LNCAP (cell line): ENCODE measurements at regions not wholly inside any gene's neighbourhood (a gene's known extent, or its start where the extent isn't known, plus 50 kb on each side); places are given as distances from the start of the nearest gene placed in this dataset.

Experiments
- TF ChIP-seq, protein P1 (sequence below): fragments of 450-650 bp; IDR thresholded peaks from 2 replicates; pipeline ENCODE4 v1.5.1; 2017; ENCODE audit warnings: mild to moderate bottlenecking

DNA sequence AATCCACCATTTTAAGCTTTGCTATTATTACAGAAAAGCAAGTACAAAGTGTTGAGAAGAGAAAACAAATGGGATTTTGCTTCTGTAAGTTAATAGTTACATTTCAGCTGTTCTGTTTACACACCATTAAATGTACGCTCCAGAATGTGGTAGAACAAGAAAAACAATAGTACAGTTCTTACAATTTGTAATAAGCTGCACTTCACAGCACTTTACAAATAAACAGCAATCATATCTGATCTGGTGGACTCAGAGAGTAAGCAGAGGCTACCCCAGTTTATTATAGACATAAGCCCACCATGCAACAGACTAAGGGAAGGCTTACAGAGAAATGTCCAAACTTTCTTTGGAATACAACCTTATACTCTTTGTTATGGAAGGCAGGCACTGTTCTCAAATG, 126.4 kb downstream of the OXSM start:
- TF ChIP-seq, protein P1, sequence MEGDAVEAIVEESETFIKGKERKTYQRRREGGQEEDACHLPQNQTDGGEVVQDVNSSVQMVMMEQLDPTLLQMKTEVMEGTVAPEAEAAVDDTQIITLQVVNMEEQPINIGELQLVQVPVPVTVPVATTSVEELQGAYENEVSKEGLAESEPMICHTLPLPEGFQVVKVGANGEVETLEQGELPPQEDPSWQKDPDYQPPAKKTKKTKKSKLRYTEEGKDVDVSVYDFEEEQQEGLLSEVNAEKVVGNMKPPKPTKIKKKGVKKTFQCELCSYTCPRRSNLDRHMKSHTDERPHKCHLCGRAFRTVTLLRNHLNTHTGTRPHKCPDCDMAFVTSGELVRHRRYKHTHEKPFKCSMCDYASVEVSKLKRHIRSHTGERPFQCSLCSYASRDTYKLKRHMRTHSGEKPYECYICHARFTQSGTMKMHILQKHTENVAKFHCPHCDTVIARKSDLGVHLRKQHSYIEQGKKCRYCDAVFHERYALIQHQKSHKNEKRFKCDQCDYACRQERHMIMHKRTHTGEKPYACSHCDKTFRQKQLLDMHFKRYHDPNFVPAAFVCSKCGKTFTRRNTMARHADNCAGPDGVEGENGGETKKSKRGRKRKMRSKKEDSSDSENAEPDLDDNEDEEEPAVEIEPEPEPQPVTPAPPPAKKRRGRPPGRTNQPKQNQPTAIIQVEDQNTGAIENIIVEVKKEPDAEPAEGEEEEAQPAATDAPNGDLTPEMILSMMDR: no peak

DNA sequence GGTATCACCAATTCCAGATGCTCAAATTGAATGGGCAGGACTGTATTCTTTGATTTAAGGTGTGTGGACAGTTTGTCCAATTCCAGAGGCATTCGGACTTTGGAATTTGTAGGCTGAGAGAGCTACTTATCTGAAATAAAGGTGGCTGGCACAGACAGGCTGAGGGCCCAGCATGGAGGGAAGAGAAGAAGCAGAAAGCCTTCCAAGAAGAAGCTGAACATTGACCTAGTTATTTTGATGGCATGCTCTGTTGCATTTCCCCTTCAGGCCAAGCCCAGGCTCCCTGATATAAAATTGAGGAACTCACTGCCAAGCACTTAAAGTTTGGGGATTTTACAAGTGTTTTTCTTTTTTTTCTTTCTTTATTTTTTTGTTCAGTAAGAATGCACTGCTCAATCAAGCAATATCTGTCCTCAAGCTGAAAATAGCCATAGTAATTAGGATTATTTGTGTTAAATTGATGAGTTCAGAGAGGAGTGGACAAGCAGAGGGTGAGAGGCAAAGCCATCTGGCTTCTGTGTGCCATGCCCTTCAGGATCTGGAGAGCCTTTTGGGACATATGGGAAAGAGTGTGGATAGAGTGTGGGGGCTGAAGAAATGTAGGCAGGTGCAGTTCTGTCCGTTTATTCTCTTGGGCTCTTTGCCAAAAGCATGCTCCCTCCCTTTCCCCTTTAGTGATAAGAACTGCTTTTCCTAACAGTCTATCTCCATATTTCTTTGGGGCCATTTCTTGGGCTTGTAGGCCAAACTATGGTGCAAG, 148.9 kb downstream of the OXSM start:
- TF ChIP-seq, protein P1: no peak

DNA sequence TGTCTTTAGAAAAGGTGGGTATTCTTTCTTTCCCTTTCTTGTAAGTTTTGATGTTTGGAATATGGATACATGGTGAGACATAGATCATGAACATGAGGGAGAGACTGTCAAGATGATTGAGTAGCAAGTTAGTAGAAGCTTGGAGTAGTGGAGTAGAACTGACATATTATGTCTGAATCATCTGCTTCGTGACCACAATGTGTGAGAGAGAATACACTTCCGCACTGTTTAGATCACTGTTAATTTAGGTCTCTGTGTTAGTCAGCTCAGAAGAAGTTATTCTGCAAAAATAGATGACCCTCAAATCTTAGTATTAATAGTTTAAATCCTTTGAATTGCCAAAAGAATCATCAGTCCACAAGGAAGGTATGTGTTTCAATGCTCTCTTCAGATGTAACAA, 151.0 kb downstream of the OXSM start:
- TF ChIP-seq, protein P1: no peak

DNA sequence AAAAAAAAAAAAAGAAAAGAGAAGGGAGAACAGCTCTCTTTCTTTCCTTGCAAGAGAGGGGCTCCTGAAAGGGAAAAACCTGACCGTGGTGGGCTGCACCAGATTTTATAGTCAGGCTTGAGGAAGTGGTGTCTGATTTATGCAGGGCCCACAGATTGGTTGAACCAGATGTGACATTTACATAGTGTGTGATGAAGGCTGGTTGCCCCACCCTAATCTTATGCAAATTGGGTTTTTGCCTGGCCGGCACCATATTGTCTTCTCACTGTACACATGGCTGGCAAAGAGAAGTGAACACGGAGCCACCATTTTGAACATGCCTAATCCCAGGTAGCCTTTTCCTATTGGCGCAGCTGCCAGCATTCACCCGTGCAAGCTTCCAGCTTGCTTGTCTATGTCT, 154.4 kb downstream of the OXSM start:
- TF ChIP-seq, protein P1: no peak

DNA sequence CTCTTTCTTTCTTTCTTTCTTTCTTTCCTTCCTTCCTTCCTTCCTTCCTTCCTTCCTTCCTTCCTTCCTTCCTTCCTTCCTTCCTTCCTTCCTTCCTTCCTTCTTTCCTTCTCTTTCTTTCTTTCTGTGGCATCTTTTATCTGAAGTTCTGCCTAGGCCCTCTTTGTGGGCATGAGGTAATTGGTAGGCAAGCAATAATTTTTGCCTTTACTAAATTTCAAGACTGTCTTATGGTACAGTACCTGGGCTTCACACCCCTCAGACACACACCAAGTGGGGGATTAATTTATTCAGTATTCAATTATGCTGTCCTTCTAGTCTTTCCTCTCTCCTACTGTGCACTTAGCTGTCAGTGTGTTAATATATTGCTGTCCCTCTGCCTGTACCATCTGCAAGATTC, 155.5 kb downstream of the OXSM start:
- TF ChIP-seq, protein P1: no peak

DNA sequence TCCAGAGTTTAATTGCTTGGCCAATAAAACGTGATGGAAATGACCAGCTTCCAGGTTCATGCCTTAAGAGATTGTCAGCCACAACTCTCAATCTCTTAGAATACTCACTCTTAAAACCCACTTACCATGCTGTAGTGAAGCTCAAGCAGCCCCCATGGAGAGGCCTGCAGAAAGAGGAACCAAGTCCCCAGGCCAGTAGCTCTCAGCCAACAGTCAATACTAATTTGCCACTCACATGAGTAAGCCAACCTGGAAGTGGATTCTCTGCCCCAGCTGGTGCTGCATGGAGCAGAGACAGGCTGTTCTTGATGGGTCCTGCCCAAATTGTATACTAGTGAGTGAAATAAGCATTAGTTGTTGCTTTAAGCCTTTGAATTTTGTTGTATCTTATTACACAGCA, 155.9 kb downstream of the OXSM start:
- TF ChIP-seq, protein P1: no peak

DNA sequence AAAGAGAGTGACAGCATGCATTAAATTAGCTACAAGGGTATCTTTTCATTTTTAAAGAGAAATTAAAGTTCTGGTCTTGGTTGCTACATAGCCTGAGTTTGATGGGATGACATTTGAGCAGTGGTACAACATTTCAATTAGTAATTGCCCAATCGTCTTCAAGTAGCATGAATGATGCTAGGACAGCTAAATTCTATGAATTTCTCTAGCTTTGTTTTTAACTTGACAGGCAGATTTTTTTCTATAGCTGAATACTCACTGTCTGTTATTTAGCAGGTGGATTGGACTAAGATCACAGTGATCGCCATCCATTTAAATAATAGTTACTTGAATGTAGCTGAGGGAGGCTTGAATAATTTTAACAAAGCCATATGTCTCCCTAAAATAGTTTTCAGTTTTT, 162.2 kb downstream of the OXSM start:
- TF ChIP-seq, protein P1: no peak

DNA sequence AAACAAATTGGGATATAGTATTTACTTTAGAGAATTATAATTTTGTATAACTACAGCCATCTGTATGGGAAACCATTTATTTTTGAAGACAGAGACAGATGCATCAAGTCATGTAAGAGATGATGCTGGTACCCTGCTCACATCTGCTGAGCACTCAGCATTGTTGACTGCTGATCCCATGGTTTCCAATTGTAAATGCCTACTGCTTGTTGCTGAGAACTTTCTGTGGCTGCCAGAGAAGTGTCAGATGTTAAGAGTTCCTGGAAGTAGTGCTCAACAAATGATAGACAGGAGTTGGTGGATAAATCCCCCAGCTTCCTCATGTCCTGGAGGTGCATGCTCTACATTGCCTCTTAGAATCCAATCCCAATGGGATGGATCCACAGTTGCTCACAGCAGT, 167.1 kb downstream of the OXSM start:
- TF ChIP-seq, protein P1: no peak
